ENCODE measurements at regions not wholly inside any gene's neighbourhood (a gene's known extent, or its start where the extent isn't known, plus 50 kb on each side); places are given as distances from the start of the nearest gene placed in this dataset.

DNA sequence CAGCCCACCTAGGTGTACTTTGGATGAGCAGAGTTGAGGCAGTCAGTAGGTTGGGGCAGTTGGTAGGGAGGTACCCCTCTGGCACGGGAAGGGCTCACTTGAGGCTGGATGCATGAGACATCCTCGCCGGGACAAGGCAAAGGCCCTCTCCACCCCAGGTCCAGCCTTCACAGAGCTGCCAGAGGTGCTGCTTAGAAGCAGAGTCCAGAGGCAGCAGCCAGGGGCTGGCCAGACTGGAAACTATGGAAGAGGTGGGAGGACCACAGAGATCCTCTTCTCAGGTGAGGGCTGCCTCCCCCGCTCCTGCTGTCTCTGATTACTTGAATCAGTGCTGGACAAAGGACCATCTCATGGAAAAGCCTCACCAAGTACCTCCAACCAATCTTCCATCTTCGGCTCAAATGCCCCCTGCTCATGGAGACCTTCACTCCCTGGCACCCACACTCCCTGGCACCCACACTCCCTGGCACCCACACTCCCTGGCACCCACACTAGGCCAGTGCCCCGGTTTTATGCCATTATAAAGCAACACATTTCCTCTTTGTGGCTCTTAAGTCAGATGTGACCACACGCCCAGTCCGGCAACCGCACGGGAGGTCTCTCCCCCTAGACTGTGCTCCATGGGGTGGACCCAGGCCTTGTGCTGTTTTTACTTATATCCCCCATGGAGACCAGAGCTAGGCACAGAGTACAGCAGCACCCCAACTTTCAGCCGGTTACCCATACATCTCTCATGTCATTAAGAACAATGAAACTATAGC lies 100.1 kb downstream of the YTHDF1 start:
- DNase-seq, result no peak

DNA sequence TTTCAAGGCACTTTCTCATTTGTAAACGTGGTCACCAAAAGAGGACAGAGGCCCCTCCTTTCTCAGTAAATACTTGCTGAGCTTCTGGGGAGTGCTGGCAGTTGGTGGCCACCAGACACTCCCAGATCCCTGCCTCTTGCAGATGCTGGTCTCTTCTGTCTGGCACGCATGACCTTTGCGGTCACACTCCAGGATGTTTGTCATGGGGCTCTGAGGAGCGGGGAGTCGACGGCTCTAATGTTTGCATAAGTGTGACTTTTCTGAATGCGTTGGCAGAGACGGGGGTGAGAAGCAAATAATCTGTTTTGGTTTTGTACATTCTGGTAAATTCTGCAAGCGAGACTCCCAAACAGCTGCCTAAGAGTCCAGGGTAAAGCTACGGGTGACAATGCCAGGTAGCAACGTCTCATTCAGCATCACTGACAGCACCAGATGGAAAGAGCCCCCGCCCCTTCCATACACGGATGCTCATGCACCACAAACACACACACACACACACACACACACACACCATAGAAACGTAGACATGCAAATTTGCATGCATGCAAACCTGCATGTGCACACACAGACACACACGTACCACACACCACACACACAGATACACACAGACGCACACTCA lies 101.1 kb downstream of the YTHDF1 start:
- no peak for DNase-seq

DNA sequence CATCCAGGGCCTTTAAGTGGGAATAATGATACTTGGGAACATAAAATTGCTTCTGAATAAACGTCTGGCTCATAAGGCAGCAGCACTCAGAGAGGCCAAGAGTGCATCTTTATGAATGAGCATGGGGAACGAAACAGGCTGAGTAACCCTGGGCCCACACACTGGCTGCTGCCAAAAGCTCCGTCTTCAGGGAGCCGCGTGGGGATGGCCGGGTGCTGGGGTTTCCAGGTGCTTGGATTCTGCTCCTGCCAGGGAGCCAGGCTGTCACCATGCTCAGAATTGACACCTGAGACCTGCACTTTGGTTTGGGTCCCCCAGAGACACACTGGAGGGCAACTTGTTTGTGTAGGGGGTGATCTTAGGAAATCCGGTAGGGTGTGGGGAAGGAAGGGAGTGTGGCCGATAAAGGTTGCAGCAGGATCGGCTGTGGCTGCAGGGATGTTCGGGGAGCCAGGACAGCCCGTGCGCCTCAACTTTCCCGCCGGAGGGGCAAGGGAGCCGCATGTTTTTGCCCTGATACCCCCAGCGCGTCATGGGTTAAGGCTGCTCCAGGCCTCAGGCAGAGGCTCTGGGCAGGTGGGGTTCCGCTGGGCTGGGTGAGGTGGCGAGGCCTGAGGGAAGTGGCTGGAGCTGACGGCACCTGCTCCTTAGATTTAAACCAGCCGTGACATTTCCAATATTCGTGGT lies 101.8 kb downstream of the YTHDF1 start:
- no peak for DNase-seq

DNA sequence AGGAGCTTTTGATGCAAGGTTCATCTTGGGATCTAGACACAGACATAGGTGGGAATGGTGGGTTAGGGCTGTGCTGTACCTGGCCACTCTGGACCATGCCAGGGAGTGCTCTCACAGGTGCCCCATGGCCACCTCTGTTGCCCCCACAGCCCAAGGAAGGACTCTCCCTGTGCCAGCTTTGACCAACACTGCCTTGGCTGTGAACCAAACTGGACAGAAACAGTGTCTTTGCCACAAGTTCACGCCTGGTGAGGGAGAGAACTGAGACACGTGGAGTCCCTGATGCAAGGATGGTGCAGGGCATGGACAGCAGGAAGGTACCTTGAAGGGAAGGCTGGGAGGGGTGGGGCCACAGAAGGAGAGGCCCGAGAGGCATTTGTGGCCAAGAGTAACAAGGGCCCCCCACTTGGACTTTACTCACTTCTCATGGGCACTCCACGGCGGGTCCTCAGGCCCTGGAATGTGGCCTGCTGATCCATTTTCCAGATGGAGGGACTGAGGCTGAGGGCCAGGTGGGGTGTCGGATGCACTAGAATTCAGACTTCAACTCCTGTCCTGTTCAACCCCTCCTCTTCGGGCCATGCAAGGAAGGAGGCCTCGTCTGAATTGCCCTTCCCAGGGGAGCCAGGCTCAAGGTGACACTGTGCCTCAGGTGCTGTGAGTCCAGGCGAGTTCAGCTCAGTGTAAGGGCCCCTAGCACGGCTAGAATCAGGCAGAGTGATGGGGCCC lies 103.3 kb downstream of the YTHDF1 start:
- DNase-seq, result no peak

DNA sequence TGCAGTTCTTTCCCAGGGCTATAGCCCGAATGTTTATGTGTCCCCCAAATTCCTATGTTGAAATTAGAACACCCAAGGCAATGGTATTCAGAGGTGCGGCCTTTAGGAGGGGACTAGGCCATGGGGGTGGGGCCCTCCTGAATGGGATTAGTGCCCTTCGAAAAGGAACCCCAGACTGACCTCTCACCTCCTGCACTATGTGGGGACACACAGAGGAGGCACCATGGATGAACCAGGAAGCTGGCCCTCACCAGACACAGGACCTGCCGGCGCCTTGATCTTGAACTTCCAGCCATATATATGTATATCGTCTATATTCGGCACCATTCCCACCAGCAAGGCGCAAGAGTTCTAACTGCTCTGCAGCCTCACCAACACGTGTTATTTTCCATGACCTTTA lies 101.5 kb upstream of the BHLHE23 start:
- no peak for DNase-seq

DNA sequence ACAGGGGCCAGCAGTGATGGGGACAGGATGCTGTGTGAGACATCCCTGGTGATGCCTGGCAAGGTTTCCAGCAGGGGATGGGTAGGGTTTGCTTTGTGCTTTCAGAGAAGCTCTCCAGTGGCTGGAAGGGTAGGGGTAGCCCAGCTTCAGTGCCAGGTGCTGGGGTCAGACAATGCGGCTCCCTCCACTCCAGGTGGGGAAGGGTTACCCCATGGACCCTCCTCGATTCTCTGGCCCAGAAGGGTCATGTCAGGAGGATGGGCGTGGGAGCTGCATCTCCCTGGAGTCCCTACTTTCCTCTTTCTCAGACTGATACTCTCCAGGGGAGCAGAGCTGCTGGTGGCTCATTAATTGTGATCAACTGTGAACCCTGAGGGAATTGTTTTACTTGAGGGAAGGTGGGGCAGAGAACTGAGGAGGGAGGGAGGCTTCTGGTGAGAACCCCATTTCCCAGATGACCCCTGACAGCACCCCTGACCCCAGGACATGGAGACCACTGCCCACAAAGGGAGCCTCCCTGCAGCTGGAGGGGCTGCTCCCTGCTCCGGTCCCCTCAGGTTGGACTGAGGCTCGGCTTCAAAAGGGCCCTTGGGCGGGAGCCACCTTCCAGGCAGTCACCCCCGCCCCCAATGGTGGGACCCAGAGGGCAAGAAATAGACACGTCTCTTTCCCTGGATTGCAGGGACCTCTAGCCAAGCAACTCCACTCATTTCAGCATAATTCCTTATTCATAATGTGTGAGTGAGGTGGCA lies 100.9 kb upstream of the BHLHE23 start:
- no peak for DNase-seq

- DNase-seq, result no peak
These were observed 100.1 kb upstream of the BHLHE23 start for GRCh38 chr20:63106765-63107448.

DNA sequence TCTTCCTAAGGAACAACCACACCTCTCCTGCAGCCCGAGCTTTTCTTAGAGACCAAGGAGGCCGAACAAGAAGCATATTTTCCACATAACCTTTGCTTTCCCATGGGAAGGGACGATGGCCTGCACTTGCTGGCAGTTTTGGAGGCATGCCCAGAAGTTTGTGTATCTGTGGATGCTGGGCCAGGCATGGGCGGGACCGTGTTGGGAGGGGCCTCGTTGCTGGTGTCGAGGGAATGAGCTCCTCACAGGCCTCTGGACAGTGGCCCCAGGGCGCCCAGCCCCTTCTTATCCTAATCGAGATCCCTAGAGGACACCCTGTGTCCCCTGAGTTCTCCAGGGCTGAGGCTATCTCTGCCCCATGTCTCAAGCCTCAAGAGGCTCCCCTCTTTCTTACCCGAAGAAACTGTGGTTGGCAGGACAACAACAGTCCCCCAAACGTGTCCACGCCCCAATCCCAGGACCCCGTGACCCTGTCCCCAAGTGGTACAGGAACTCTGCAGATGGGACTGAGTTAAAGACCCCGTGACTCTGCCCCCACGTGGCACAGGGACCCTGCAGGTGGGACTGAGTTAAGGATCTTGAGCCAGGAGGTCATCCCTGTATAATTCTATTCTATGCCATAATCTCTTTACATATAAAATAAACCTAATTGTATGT lies 99.5 kb upstream of the BHLHE23 start:
- DNase-seq, result no peak

GRCh38 chr20:63105211-63106107 lies 98.7 kb upstream of the BHLHE23 start:
- no peak for DNase-seq

DNA sequence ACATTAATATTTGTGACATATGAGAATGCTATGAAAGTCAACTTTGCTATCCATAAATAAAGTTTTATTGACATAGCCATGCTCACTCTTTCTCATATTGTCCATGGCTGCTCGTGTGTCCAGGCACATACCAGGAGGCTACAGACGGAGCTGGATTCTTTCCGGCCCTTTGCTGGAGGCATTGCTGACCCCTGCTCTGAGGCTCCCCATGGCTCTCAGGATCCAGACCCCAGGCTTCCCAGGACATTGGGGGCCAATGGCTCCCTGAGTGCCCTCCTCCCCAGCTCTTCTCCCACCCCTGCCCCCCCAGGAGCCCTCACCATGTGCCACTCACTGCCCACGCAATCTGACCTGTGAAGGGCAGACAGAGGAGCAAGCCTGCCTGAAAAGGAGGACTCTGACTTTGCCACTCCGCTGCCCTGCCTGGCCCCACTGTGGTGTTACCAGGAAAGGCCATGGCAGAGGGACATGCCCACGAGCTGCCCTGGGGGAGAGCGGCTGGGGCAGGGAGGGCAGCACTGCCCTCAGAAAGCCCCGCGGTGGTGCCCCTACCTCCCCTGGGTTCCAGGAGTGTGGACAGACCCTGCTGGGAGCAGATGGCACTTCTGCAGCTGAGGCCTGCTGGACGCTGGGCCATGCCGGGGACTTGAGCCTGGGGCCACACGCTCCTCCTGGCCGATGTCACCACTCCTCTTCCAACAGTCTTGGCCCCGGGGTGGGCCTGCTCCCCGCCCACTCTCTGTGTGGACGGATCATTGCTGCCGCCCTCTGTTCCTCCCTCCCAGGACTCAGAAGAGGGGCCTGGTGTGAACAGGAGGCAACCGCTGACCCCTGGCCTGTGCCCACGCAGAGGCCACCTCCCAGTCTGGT lies 97.8 kb upstream of the BHLHE23 start:
- DNase-seq, result no peak

- DNase-seq, result no peak
These were observed 96.9 kb upstream of the BHLHE23 start for GRCh38 chr20:63103402-63104311.

DNA sequence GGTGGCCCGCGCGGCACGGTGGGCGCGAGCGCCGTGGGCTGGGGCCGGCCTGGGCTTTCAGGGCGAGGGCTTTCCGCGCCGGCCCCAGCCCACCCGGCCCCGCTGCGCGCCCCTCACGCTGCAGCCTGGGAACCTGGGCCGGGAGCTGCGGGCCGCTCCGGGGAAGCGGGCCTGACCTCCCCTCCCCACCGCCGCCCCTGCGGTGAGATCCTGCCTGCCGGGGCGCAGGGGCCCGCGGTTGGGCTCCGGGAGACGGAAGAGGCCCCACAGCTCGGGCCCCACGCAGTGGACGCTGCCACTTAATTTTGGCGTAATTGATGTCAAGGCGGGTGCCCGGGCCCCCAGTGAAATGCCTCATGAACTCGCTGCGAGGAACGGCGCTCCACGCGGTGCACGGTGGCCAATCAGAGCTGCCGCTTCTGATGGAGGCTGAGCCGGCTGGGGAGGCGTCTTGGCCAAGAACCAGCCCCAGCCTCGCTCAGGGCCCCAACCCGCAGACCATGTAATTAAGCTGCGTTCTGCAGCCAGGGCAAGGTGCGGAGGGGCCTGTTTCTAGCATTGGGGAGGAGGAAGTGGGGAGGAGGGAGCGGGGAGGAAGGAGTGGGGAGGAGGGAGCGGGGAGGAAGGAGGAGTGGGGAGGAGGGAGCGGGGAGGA lies 96.1 kb upstream of the BHLHE23 start:
- peak; percentile 79 for DNase-seq

DNA sequence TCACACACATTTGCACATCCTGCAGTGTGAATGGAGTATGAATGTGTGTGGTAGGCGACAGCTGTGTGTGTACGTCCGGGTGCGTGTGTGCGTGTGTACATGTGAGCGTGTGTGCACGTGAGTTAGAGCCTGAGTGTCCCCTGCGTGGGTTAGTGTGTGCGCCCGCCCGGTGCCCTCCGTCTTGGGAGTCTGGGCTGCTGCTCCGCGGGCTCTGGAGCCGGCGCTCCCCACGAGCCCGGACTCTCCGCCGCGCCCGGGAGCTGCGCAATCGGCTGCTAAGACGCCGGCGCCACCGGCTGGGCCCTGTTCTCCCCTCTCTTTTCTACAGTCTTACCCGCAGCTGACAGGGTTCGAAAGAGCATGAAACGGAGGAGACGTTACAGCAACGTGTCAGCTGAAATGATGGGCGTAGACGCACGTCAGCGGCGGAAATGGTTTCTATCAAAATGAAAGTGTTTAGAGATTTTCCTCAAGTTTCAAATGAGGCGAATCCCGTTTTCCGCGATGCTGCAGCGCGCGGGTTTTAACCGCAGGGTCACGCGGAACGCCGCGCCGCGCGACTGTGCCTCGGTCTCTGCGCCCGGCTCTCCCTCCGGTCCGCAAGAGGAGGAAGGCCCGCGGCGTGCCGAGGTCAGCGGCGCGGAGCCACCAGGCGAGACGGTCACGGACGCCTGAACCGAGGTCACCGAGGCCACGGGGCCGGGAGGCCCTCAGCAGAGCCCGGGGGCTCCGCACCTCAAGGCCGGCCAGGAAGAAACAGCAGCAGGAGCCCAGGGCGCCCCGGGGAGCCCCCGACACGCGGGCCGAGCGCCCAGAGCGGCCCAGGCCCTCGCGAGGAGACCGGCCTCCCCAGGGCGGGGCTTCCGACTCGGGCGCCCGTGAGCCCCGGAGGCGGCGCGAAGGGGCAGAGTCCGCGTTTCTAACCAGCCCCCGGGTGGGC lies 95.3 kb upstream of the BHLHE23 start:
- DNase-seq, result peak; percentile 75

GRCh38 chr20:63100926-63101699 lies 94.3 kb upstream of the BHLHE23 start:
- no peak for DNase-seq

DNA sequence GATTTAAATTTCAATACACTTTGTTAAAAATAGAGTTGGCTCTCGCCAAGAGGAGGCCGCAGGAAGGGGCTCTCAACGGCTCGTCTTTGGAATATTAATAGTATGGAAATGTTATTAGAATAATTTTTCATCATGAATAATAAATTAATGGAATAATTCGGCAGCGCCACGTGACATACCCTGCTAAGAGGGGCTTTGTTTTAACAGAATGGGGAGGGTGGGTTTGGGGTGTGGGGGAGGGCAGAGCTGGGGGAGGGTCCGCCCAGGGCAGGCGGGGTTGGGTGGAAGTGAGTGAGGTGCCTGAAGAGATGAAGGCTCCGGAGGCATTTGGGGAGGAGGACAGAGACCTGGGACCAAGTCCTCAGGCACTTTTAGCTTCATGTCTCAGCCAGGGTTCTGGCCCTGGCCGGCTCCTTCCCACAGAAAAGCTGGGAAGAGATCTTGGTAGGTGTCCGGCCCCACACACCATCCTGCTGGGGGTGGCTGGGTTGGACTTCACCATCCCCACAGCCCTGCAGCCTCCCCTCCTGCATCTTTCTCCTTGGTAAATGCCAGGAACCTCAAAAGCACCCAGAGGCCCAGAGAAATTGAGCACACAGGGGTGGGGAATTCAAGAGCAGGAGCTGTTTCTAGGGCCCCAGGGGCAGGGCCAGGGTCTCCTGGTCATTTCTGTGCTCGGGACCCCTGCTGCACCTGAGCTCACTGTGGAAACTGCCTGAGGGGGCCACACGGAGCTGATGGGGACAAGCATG lies 93.6 kb upstream of the BHLHE23 start:
- DNase-seq, result no peak
